ENCODE measurements at regions not wholly inside any gene's neighbourhood (a gene's known extent, or its start where the extent isn't known, plus 50 kb on each side); places are given as distances from the start of the nearest gene placed in this dataset.

DNA sequence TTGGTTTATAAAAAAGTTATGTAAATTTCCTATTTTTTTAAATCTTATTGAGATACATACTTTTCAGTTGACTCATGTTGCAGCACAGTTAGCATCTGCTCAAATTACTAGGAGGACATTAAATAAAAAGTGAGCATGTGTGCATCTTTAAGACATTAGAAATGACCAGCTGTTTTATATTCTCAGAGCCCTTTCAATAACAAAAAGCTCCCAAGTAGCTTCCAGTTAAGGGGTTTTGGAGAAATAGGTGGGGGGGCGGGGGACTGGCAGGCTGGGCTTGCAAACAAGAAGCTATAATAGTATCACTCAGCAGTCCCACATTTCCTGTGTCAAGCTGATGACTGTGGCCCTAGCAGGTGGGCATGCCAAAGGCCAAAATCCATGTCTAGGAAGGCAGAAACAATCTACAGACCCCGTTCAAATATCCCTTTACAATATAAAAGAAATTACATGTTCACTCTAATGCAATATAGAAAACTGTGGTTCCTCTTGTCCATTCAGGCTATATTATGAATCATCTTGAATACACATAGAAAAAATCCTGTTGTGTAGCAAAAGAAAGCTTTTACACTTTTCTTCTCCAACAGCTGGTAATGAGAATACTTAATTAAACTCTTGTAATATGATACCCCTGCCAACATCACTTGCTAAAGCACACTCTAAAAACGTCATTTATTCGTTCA, 1713.2 kb upstream of the SLC10A2 start:
- no peak for DNase-seq

- DNase-seq = peak; percentile 22 to 51
These were observed 1707.6 kb upstream of the SLC10A2 start for GRCh38 chr13:104773775-104774174.

- DNase-seq = no peak
These were observed 1703.3 kb upstream of the SLC10A2 start for GRCh38 chr13:104769545-104769944.

DNA sequence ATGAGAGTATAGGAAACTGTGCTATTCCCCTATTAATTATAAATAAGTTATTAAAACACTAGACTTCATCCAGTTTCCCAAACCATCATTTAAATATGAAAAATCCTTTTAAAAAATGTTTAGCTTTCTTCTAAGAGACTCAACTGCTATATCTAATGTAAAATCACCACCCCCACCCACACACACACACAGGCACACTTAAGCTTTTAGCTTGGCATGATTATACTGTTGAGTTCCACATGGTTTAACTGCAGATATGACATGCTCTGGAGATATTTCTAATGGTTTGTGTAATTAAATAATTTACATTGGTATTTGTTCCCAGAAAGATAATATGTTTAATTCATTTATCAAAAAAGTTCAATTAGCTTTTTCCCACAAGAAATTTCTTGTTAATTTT, 1700.1 kb upstream of the SLC10A2 start:
- DNase-seq = no peak

GRCh38 chr13:104764600-104764999, 1698.4 kb upstream of the SLC10A2 start:
- DNase-seq = no peak

- no peak for DNase-seq
These were observed 1692.9 kb upstream of the SLC10A2 start for GRCh38 chr13:104759069-104759468.

- no peak for DNase-seq
These were observed 1691.5 kb upstream of the SLC10A2 start for GRCh38 chr13:104757712-104758111.

GRCh38 chr13:104750377-104750776, 1684.2 kb upstream of the SLC10A2 start:
- no peak for DNase-seq

DNA sequence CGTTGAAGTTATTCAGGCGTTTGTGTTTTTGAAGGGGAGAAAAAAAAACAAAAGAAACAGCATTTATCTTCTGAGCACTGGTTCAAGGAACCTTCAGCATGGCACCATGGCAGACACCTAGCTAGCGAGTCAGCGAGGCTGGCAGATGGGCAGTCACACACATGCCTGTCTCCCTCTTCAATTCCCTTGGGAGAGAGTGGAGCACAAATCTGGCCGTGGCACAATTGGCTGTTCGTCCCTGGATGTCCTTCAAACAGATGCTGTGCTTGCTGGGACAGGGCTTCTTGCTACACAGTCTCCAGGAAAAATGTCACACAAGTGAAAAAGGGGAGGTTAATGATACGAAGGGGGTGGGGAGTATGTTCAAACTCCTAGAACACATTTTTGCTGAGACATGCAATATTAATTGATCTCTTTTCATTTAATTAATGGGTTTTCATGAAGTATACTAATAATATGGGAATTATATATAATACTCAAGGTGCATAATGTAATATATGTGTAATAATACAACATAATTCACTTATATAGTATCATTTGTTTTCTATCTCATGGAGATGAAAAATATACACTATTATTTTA, 1674.5 kb upstream of the SLC10A2 start:
- DNase-seq = no peak

DNA sequence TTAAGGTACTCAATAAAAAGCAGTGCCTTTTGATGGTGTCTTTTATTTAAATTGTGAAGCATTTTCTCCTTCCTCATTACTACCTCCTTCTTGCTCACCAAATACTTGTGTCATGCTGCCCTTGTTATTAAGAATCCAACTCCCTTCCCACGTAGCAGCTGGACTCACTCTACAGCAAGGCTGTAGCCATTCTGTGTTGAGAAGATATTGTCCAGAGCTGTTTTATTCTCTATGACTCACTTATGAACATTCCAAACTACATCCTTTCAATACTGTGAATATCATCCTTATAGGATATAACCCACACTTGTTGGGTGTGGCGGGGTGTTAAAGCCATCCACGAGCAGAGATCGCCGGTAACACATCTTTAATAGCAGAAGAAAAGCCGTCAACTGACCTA, 1671.5 kb upstream of the SLC10A2 start:
- no peak for DNase-seq

- no peak for DNase-seq
These were observed 1667.2 kb upstream of the SLC10A2 start for GRCh38 chr13:104733427-104733826.

GRCh38 chr13:104715111-104715510, 1648.9 kb upstream of the SLC10A2 start:
- DNase-seq = no peak

GRCh38 chr13:104705031-104705750, 1639.0 kb upstream of the SLC10A2 start:
- no peak for DNase-seq

DNA sequence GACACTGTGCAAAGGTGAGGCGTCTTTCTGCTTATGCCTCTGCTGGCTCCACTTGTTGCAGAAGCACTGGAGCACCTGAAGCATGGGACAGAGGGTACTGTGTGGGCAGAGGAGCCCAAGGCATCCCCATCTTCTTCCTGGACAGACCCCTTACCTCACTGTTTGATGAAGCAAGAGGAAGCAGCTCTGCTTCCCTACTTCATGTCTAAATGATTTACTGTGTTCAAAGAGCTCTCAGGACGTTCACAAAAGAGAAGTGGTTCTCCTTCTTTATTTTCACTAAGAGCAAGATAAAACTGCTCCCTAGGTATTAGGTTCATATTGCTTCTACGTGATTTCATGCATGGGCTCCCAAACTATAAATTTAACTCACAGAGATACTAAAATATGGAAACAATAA, 1635.4 kb upstream of the SLC10A2 start:
- DNase-seq = no peak

GRCh38 chr13:104694397-104694796, 1628.2 kb upstream of the SLC10A2 start:
- no peak for DNase-seq

- DNase-seq = no peak
These were observed 1626.9 kb upstream of the SLC10A2 start for GRCh38 chr13:104693126-104693525.

- DNase-seq = no peak
These were observed 1625.7 kb upstream of the SLC10A2 start for GRCh38 chr13:104691767-104692467.

DNA sequence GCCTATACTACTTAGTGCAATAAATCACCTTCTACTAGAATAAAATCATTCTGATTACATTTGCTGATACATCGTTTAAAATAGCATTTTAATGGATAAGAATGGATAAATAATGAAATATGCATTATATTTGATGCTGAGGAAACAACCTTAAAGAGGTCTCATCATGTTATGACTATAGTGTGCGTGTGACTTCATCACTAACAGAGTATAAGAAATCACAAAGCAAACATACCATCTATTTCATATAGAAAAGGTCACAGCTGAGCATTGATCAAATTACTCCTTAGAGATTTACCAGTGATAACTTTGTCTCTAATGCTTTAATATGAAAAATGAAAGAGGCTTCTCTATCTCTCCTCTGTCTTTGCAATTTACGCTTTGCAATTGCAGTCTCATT, 1620.3 kb upstream of the SLC10A2 start:
- no peak for DNase-seq

GRCh38 chr13:104683789-104684188, 1617.6 kb upstream of the SLC10A2 start:
- no peak for DNase-seq

GRCh38 chr13:104678161-104678560, 1611.9 kb upstream of the SLC10A2 start:
- no peak for DNase-seq

GRCh38 chr13:104671901-104672300, 1605.7 kb upstream of the SLC10A2 start:
- no peak for DNase-seq

GRCh38 chr13:104657196-104657595, 1591.0 kb upstream of the SLC10A2 start:
- no peak for DNase-seq

GRCh38 chr13:104650431-104650830, 1584.2 kb upstream of the SLC10A2 start:
- no peak for DNase-seq

GRCh38 chr13:104648291-104648690, 1582.1 kb upstream of the SLC10A2 start:
- no peak for DNase-seq

All from inflammatory macrophage treated with lipopolysaccharide for 1 hour (primary cell).